ENCODE measurements at regions not wholly inside any gene's neighbourhood (a gene's known extent, or its start where the extent isn't known, plus 50 kb on each side); places are given as distances from the start of the nearest gene placed in this dataset.

GRCh38 chr2:151070253-151070652 lies 191.4 kb downstream of the RBM43 start:
- H3K9me3 Mint-ChIP-seq = no peaks in the 10 kb centered on the region
- H3K27me3 Mint-ChIP-seq = peaks cover 26% of the 10 kb centered on the region
- no peak overlapping the region for H3K27ac Mint-ChIP-seq
- H3K4me3 Mint-ChIP-seq = no peak overlapping the region
- DNase-seq = no peak
- no peaks in the 10 kb centered on the region for H3K4me1 Mint-ChIP-seq
- ATAC-seq = no peak

DNA sequence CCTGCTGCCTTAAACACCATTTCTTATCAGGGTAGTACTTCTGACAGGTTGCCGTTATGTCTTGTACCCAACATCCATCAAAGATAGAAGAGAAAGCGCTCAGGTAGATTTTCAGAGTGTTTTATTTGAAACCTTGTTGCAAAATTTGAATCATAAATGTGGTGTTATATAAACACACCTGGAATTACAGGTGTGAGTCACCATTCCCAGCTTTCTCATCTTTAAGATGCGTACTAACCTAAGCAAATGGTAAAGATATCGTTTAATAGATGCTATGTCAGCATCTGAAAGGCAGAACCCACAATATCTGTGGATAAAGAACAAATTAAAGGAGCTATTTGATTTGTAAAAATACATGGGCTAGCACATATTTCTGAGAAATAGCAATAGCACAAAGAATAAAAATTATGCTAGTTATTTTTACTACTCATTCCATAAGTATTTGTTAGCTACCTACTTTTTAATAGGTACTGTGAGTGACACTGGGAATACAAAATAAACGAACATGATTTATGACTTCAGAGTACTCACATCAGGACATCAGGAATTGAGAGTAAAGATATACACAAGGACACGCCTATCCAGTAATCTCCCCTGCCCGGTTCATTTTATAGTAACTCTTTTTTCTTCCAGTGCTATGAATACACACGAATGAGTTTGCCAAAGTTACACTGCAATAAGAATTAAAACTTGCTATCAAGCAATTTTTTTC lies 193.8 kb downstream of the RBM43 start:
- ATAC-seq (no peak), DNase-seq (no peak)
- Mint-ChIP-seq H3K4me3 (no peak overlapping the region), H3K27ac (no peak overlapping the region), H3K27me3 (peaks cover 11% of the 10 kb centered on the region), H3K9me3 (no peaks in the 10 kb centered on the region), H3K4me1 (no peaks in the 10 kb centered on the region)

GRCh38 chr2:151063271-151063670 lies 198.4 kb downstream of the RBM43 start:
- H3K27ac Mint-ChIP-seq = no peak overlapping the region

GRCh38 chr2:151060287-151060686 lies 201.4 kb downstream of the RBM43 start:
- H3K27me3 Mint-ChIP-seq = peaks cover 9% of the 10 kb centered on the region
- H3K4me3 Mint-ChIP-seq = no peak overlapping the region
- DNase-seq (no peak), ATAC-seq (no peak)
- H3K9me3 Mint-ChIP-seq = no peaks in the 10 kb centered on the region
- no peak overlapping the region for H3K27ac Mint-ChIP-seq
- H3K4me1 Mint-ChIP-seq = no peaks in the 10 kb centered on the region

More at GRCh38 chr2:151063271-151063670, 198.4 kb downstream of the RBM43 start:
- Mint-ChIP-seq H3K4me3 (no peak overlapping the region), H3K9me3 (no peaks in the 10 kb centered on the region), H3K27me3 (peaks cover 9% of the 10 kb centered on the region), H3K4me1 (no peaks in the 10 kb centered on the region)
- DNase-seq (no peak), ATAC-seq (no peak)

DNA sequence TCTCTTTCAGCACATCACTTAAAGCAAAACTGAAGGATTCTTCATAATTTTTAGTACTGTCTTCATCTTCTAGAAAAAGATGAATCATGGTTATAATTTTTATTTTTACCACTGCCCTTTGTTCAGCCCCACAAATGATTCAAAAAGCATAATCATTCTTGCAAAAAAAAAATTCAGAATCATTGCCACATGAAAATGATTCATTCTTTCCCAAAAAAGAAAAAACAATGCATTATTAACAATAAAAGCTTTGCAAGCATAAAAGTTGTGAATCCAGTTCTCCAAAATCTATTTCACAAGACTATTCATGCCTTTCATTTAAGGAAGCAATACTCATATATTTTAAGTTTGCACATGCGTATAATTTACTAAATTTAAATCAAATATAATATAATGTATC lies 204.8 kb downstream of the RBM43 start:
- no peak overlapping the region for H3K27ac Mint-ChIP-seq
- no peaks in the 10 kb centered on the region for H3K9me3 Mint-ChIP-seq
- H3K4me1 Mint-ChIP-seq = no peaks in the 10 kb centered on the region
- ATAC-seq (no peak), DNase-seq (no peak)
- H3K4me3 Mint-ChIP-seq = no peak overlapping the region
- peaks cover 9% of the 10 kb centered on the region for H3K27me3 Mint-ChIP-seq

- ATAC-seq (no peak), DNase-seq (no peak)
- H3K9me3 Mint-ChIP-seq = no peaks in the 10 kb centered on the region
- H3K4me1 Mint-ChIP-seq = no peaks in the 10 kb centered on the region
- H3K27me3 Mint-ChIP-seq = peaks cover 9% of the 10 kb centered on the region
- no peak overlapping the region for H3K27ac Mint-ChIP-seq
- no peak overlapping the region for H3K4me3 Mint-ChIP-seq
Measured at GRCh38 chr2:151053661-151053990, 208.0 kb downstream of the RBM43 start.

GRCh38 chr2:151052850-151053660 lies 208.6 kb downstream of the RBM43 start:
- H3K27ac Mint-ChIP-seq = peak overlapping the region in 1 of 2 donors; percentile 75
- H3K4me3 Mint-ChIP-seq = no peak overlapping the region
- ATAC-seq (no peak), DNase-seq (no peak)
- H3K4me1 Mint-ChIP-seq = no peaks in the 10 kb centered on the region
- no peaks in the 10 kb centered on the region for H3K9me3 Mint-ChIP-seq
- peaks cover 9% of the 10 kb centered on the region for H3K27me3 Mint-ChIP-seq

GRCh38 chr2:151051574-151052220 lies 210.0 kb downstream of the RBM43 start:
- DNase-seq = peak; percentile 10 to 17
- no peaks in the 10 kb centered on the region for H3K9me3 Mint-ChIP-seq
- peaks cover 9% of the 10 kb centered on the region for H3K27me3 Mint-ChIP-seq
- no peak overlapping the region for H3K4me3 Mint-ChIP-seq
- H3K27ac Mint-ChIP-seq = no peak overlapping the region
- no peaks in the 10 kb centered on the region for H3K4me1 Mint-ChIP-seq
- peak; percentile 49 for ATAC-seq

- Mint-ChIP-seq H3K9me3 (no peaks in the 10 kb centered on the region), H3K4me3 (no peak overlapping the region), H3K27ac (no peak overlapping the region), H3K4me1 (no peaks in the 10 kb centered on the region), H3K27me3 (peaks cover 9% of the 10 kb centered on the region)
- ATAC-seq (no peak), DNase-seq (no peak)
Measured at GRCh38 chr2:151049746-151050145, 211.9 kb downstream of the RBM43 start.

GRCh38 chr2:151048331-151049054 lies 213.2 kb downstream of the RBM43 start:
- Mint-ChIP-seq H3K4me3 (no peak overlapping the region), H3K9me3 (no peaks in the 10 kb centered on the region), H3K27ac (no peak overlapping the region), H3K4me1 (no peaks in the 10 kb centered on the region), H3K27me3 (peaks cover 9% of the 10 kb centered on the region)
- DNase-seq (no peak), ATAC-seq (no peak)

- DNase-seq (no peak), ATAC-seq (no peak)
- Mint-ChIP-seq H3K4me1 (no peaks in the 10 kb centered on the region), H3K9me3 (no peaks in the 10 kb centered on the region), H3K27me3 (no peaks in the 10 kb centered on the region), H3K27ac (no peak overlapping the region), H3K4me3 (no peak overlapping the region)
Measured at GRCh38 chr2:151043484-151043883, 218.2 kb downstream of the RBM43 start.

DNA sequence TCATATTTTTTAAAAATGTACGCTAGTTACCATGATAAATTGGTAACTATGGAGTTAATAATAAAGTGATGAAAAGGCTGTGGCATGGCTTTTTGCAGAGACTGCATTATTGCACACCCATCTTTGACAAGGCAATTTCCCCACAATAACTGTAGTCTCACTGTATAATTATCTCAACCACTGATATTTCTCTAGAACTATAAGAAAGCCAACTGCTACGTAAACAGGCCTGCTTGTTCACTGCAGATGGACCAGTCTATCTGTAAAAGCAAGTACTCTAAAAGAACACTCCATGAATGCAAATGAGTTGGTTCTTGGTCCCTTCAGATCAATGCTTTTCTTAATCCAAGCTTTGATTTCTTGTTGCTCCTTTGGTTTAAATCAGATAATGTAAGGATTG lies 218.7 kb downstream of the RBM43 start:
- DNase-seq (no peak), ATAC-seq (no peak)
- H3K27ac Mint-ChIP-seq = no peak overlapping the region
- H3K9me3 Mint-ChIP-seq = no peaks in the 10 kb centered on the region
- H3K4me1 Mint-ChIP-seq = no peaks in the 10 kb centered on the region
- H3K4me3 Mint-ChIP-seq = no peak overlapping the region
- H3K27me3 Mint-ChIP-seq = no peaks in the 10 kb centered on the region

DNA sequence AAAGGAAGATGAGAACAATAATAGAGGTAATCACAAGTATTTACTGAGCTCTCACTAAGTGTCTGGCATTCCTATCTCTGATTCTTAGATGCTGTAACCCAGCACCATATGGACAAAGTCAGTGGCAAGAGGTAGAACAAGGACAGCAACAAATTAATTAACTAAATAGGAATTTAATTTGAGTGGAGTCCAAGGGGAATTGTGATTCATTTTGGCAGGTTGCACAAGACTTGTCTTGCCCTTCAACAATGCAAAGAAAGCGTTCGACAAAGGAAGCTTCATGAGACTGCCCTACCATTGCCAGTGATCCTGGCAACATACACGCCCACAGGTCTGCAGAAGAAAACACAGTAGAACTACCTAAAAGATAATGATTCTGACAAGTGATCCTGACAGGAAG lies 221.6 kb downstream of the RBM43 start:
- no peaks in the 10 kb centered on the region for H3K9me3 Mint-ChIP-seq
- DNase-seq (no peak), ATAC-seq (no peak)
- no peak overlapping the region for H3K27ac Mint-ChIP-seq
- no peaks in the 10 kb centered on the region for H3K4me1 Mint-ChIP-seq
- H3K27me3 Mint-ChIP-seq = peaks cover 1% of the 10 kb centered on the region
- H3K4me3 Mint-ChIP-seq = no peak overlapping the region

DNA sequence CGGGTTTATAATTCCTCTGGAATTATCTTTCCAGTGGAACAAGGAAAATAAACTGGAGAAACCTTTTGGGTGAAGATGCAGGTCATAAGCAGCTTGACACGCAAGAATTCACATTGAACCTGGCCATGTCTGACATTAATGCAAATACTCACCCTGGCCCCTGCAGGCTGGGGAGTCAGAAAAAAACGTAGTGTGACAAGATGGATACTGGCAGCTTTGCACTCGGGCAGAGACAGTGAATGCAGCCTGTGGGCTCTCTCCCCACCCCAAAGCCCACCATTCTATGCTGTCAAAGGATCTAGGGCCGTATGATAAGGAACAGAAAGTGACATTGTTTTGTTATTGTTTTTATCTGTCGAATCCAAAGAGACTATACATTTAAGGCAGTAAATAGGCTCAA lies 223.1 kb downstream of the RBM43 start:
- H3K9me3 Mint-ChIP-seq = no peaks in the 10 kb centered on the region
- H3K4me1 Mint-ChIP-seq = no peaks in the 10 kb centered on the region
- ATAC-seq = no peak
- no peak overlapping the region for H3K27ac Mint-ChIP-seq
- H3K27me3 Mint-ChIP-seq = peaks cover 9% of the 10 kb centered on the region
- DNase-seq = no peak
- no peak overlapping the region for H3K4me3 Mint-ChIP-seq

DNA sequence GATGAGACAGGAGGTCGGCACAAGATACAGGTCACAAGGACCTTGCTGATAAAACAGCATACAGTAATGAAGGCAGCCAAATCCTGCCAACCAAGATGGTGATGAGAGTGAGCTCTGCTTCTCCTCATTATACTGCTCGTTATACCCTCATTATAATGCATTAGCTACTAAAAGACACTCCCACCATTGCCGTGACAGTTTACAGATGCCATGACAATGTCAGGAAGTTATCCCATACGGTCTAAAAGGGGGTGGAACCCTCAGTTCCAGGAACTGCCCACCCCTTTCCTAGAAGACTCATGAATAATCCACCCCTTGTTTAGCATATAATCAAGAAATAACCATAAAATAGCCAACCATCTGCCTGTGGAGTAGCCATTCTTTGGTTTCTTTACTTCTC lies 224.2 kb downstream of the RBM43 start:
- Mint-ChIP-seq H3K27me3 (peaks cover 9% of the 10 kb centered on the region), H3K27ac (no peak overlapping the region)
- no peak for ATAC-seq

More for the DNA sequence above, 224.2 kb downstream of the RBM43 start:
- no peak for DNase-seq
- H3K9me3 Mint-ChIP-seq = no peaks in the 10 kb centered on the region
- H3K4me3 Mint-ChIP-seq = no peak overlapping the region
- H3K4me1 Mint-ChIP-seq = no peaks in the 10 kb centered on the region

Data from stimulated activated naive CD8-positive, alpha-beta T cell treated with anti-CD3 and anti-CD28 coated beads, Interleukin-15, amount 100 ng/mL, for 72 hours (primary cell).